ENCODE measurements at regions not wholly inside any gene's neighbourhood (a gene's known extent, or its start where the extent isn't known, plus 50 kb on each side); places are given as distances from the start of the nearest gene placed in this dataset.

GRCh38 chr6:132088150-132088549 is 137.0 kb upstream of the CCN2 start:
- TF ChIP-seq POLR2AphosphoS5 (IDR thresholded peaks at IDR 0.05; ENCODE audit: low read depth, low read length) (no peak), POLR2A (IDR thresholded peaks at IDR 0.05; ENCODE audit: low read depth, low read length) (no peak)
